Astrocyte (in vitro differentiated cells and primary cell): ENCODE measurements at regions not wholly inside any gene's neighbourhood (a gene's known extent, or its start where the extent isn't known, plus 50 kb on each side); places are given as distances from the start of the nearest gene placed in this dataset.

ENCODE experiments used
- DNase-seq: peaks from one replicate; pipeline ENCODE4 v3.0.0-alpha.2; 2010; ENCODE audit warnings: low read depth
- FAIRE-seq: peaks from 2 replicates; lab custom pipeline; 2011; peaks lifted over from hg19 to GRCh38; lab: Jason Lieb, UNC
- H2AFZ ChIP-seq: 2 replicates; pipeline ENCODE4 v1.6.0; 2012; ENCODE audit warnings: low read depth, low read length, inconsistent platforms
- H3K27ac ChIP-seq: 2 replicates; pipeline ENCODE4 v1.5.1; 2011; ENCODE audit warnings: low read depth, low read length, inconsistent platforms
- H3K27me3 ChIP-seq: 2 replicates; pipeline ENCODE4 v1.6.0; 2011; ENCODE audit warnings: low read length, inconsistent platforms; ENCODE audit not compliant: insufficient read depth
- H3K36me3 ChIP-seq: 2 replicates; pipeline ENCODE4 v1.5.1; 2011; ENCODE audit warnings: low read length, inconsistent platforms; ENCODE audit not compliant: insufficient read depth
- H3K4me1 ChIP-seq: 2 replicates; pipeline ENCODE4 v1.5.1; 2011; ENCODE audit warnings: low read length, inconsistent platforms; ENCODE audit not compliant: insufficient read depth
- H3K4me2 ChIP-seq: 2 replicates; pipeline ENCODE4 v1.6.0; 2012; ENCODE audit warnings: low read length, inconsistent platforms
- H3K4me3 ChIP-seq: 2 replicates; pipeline ENCODE4 v1.5.1; 2011; ENCODE audit warnings: low read depth, mild to moderate bottlenecking, low read length, inconsistent platforms; ENCODE audit not compliant: insufficient read depth
- H3K79me2 ChIP-seq: 2 replicates; pipeline ENCODE4 v1.6.0; 2012; ENCODE audit warnings: mild to moderate bottlenecking, low read length, inconsistent platforms; ENCODE audit not compliant: insufficient read depth
- H3K9ac ChIP-seq: 2 replicates; pipeline ENCODE4 v1.6.0; 2012; ENCODE audit warnings: mild to moderate bottlenecking, low read length, inconsistent platforms
- H3K9me3 ChIP-seq: 2 replicates; pipeline ENCODE4 v1.5.1; 2012; ENCODE audit warnings: low read depth, mild to moderate bottlenecking, low read length, inconsistent platforms; ENCODE audit not compliant: insufficient read depth
- H4K20me1 ChIP-seq: 2 replicates; pipeline ENCODE4 v1.6.0; 2012; ENCODE audit warnings: low read length, inconsistent platforms; ENCODE audit not compliant: insufficient read depth
- H3K27ac Mint-ChIP-seq: one replicate; pipeline ENCODE4 v1.8.0; 2021; ENCODE audit warnings: mild to moderate bottlenecking, mixed read lengths; ENCODE audit not compliant: unreplicated experiment
- H3K27me3 Mint-ChIP-seq: one replicate; pipeline ENCODE4 v1.8.0; 2021; ENCODE audit warnings: low read depth, mixed read lengths; ENCODE audit not compliant: unreplicated experiment
- H3K36me3 Mint-ChIP-seq: one replicate; pipeline ENCODE4 v1.8.0; 2021; ENCODE audit warnings: low read depth, mixed read lengths; ENCODE audit not compliant: unreplicated experiment
- H3K4me1 Mint-ChIP-seq: one replicate; pipeline ENCODE4 v1.8.0; 2021; ENCODE audit warnings: low read depth, mixed read lengths; ENCODE audit not compliant: unreplicated experiment
- H3K4me3 Mint-ChIP-seq: one replicate; pipeline ENCODE4 v1.8.0; 2021; ENCODE audit warnings: mild to moderate bottlenecking, moderate library complexity, mixed read lengths; ENCODE audit not compliant: unreplicated experiment
- H3K9me3 Mint-ChIP-seq: one replicate; pipeline ENCODE4 v1.8.0; 2021; ENCODE audit warnings: mild to moderate bottlenecking, mixed read lengths; ENCODE audit not compliant: unreplicated experiment
- EZH2 ChIP-seq: IDR thresholded peaks from 2 replicates; pipeline ENCODE4 v1.6.1; 2012; ENCODE audit warnings: mild to moderate bottlenecking, low read length, inconsistent platforms; ENCODE audit not compliant: insufficient read depth
- TF ChIP-seq, protein P1 (sequence below): IDR thresholded peaks from 2 replicates; pipeline ENCODE4 v1.5.1; 2011; ENCODE audit warnings: low read depth, mild to moderate bottlenecking, inconsistent platforms, low read length, moderate library complexity; ENCODE audit not compliant: insufficient read depth

DNA sequence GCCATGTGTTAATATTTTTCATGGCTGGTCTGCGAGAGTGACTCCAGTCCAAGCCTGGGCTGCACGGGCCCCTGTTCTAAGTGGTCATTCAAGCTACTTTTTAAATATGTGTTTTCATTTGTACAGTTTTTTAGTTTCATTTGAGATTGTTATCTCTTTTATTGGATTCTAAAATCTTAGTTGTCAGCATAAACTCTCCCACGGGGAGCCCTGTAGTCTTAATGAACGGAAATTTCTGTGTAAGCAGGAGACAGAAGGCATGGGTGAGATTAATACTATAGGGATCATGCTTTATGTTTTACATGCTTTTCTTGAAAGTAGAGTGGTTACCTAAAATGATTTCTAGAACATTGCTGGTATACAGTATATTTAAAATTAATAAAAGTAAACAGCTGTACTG, 373.1 kb upstream of the SLCO3A1 start:
- H3K27me3 Mint-ChIP-seq: peaks cover 9% of the 10 kb centered on the region
- no peak for TF ChIP-seq EZH2
- TF ChIP-seq, protein P1, sequence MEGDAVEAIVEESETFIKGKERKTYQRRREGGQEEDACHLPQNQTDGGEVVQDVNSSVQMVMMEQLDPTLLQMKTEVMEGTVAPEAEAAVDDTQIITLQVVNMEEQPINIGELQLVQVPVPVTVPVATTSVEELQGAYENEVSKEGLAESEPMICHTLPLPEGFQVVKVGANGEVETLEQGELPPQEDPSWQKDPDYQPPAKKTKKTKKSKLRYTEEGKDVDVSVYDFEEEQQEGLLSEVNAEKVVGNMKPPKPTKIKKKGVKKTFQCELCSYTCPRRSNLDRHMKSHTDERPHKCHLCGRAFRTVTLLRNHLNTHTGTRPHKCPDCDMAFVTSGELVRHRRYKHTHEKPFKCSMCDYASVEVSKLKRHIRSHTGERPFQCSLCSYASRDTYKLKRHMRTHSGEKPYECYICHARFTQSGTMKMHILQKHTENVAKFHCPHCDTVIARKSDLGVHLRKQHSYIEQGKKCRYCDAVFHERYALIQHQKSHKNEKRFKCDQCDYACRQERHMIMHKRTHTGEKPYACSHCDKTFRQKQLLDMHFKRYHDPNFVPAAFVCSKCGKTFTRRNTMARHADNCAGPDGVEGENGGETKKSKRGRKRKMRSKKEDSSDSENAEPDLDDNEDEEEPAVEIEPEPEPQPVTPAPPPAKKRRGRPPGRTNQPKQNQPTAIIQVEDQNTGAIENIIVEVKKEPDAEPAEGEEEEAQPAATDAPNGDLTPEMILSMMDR: no peak
- H3K27me3 ChIP-seq: no peaks in the 10 kb centered on the region
- H3K9ac ChIP-seq: no peak overlapping the region
- H3K27ac Mint-ChIP-seq: no peak overlapping the region
- H3K79me2 ChIP-seq: no peaks in the 10 kb centered on the region
- no peak for FAIRE-seq
- H3K4me1 ChIP-seq: no peaks in the 10 kb centered on the region
- no peak overlapping the region for H3K4me3 Mint-ChIP-seq
- H3K36me3 ChIP-seq: no peaks in the 10 kb centered on the region
- no peaks in the 10 kb centered on the region for H3K9me3 Mint-ChIP-seq
- H3K27ac ChIP-seq: no peak overlapping the region
- H3K4me1 Mint-ChIP-seq: peaks cover 1% of the 10 kb centered on the region
- no peaks in the 10 kb centered on the region for H3K9me3 ChIP-seq
- H3K4me3 ChIP-seq: no peak overlapping the region
- no peaks in the 10 kb centered on the region for H3K36me3 Mint-ChIP-seq
- no peaks in the 10 kb centered on the region for H4K20me1 ChIP-seq
- no peak for DNase-seq
- H2AFZ ChIP-seq: no peak overlapping the region
- H3K4me2 ChIP-seq: no peak overlapping the region

DNA sequence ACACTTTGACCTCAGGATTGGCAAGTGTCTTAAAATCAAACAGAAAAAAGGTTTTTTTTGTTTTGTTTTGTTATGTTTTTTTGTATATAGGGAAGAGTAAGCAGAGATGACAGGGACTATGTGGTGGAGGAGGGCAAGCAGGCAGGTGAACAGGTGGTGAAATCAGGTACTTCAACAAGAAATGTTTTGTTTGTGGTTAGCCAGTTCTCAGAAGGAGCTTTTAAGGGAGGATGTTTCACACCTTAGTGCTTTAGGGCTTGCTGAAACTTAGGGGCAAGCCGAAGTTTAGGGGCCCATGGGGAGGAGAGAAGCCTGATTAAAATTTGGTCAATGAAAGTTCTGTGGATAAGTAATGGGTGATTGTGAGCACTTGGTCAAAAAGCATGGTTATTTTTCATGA, 370.7 kb upstream of the SLCO3A1 start:
- Histone ChIP-seq H3K4me1 (no peaks in the 10 kb centered on the region), H3K79me2 (no peaks in the 10 kb centered on the region), H2AFZ (no peak overlapping the region), H3K27ac (no peak overlapping the region), H3K9me3 (no peaks in the 10 kb centered on the region), H4K20me1 (no peaks in the 10 kb centered on the region), H3K9ac (no peak overlapping the region), H3K36me3 (no peaks in the 10 kb centered on the region), H3K4me2 (no peak overlapping the region), H3K27me3 (no peaks in the 10 kb centered on the region), H3K4me3 (no peak overlapping the region)
- Mint-ChIP-seq H3K9me3 (no peaks in the 10 kb centered on the region), H3K4me3 (no peak overlapping the region), H3K4me1 (peaks cover 1% of the 10 kb centered on the region), H3K27ac (no peak overlapping the region), H3K36me3 (no peaks in the 10 kb centered on the region), H3K27me3 (peaks cover 9% of the 10 kb centered on the region)
- FAIRE-seq (no peak), DNase-seq (no peak)
- TF ChIP-seq EZH2: no peak
- TF ChIP-seq, protein P1: no peak

DNA sequence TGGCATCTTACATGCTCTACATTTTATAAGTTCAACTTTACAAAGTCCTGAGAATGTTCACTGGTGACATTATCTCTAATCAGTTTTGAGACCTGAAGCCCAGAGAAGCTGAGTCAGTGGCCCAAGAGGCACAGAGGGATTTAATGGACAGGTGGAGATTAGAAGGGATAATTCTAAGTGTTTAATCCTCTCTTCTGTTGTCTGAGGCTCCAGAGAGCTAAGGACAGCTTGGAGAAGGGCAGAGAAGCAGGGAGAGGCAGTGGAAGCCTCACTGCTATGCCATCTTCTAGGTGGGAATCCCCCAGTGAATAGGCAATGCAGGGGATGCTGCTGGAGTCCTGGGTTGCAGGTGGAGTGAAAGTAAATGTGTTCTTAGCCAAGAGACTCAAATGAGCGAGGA, 369.4 kb upstream of the SLCO3A1 start:
- no peak overlapping the region for H2AFZ ChIP-seq
- H3K4me3 ChIP-seq: no peak overlapping the region
- DNase-seq (no peak), FAIRE-seq (no peak)
- Mint-ChIP-seq H3K36me3 (no peaks in the 10 kb centered on the region), H3K27me3 (peaks cover 9% of the 10 kb centered on the region), H3K9me3 (no peaks in the 10 kb centered on the region), H3K4me3 (no peak overlapping the region), H3K27ac (no peak overlapping the region), H3K4me1 (peaks cover 1% of the 10 kb centered on the region)
- no peaks in the 10 kb centered on the region for H3K9me3 ChIP-seq
- H3K27ac ChIP-seq: no peak overlapping the region
- H3K79me2 ChIP-seq: no peaks in the 10 kb centered on the region
- TF ChIP-seq, protein P1: no peak
- TF ChIP-seq EZH2: no peak
- no peak overlapping the region for H3K9ac ChIP-seq
- no peaks in the 10 kb centered on the region for H3K36me3 ChIP-seq
- no peak overlapping the region for H3K4me2 ChIP-seq
- no peaks in the 10 kb centered on the region for H3K27me3 ChIP-seq
- H3K4me1 ChIP-seq: no peaks in the 10 kb centered on the region
- H4K20me1 ChIP-seq: no peaks in the 10 kb centered on the region
